Esophagus muscularis mucosa (tissue), 3 donors: ENCODE measurements at regions not wholly inside any gene's neighbourhood (a gene's known extent, or its start where the extent isn't known, plus 50 kb on each side); places are given as distances from the start of the nearest gene placed in this dataset.

ENCODE experiments used
- CTCF ChIP-seq, 3 experiments: fragments of 200-600 bp in 2 of 3; fragments of 450-650 bp in 1 of 3; sonication (generic) in 2 of 3; IDR thresholded peaks; one replicate each; pipeline ENCODE4 v1.5.1; 2017 to 2019; ENCODE audit warnings: antibody characterized with exemption in 3 of 3, mild to moderate bottlenecking in 2 of 3, moderate library complexity in 1 of 3
- POLR2A ChIP-seq: fragments of 450-650 bp; IDR thresholded peaks from one replicate; pipeline ENCODE4 v1.6.1; 2017; ENCODE audit warnings: antibody characterized with exemption, moderate library complexity, mild to moderate bottlenecking, low read depth

GRCh38 chr17:55645361-55645760 lies 77.3 kb downstream of the TMEM100 start:
- TF ChIP-seq CTCF (IDR thresholded peaks at IDR 0.05) (no peak), POLR2A (no peak)
